Kidney capillary endothelial cell (primary cell): ENCODE measurements at regions not wholly inside any gene's neighbourhood (a gene's known extent, or its start where the extent isn't known, plus 50 kb on each side); places are given as distances from the start of the nearest gene placed in this dataset.
A peak's percentile ranks its signal among the peaks of the same experiment; 100 is the strongest.

Experiments
- DNase-seq: peaks from one replicate; pipeline ENCODE4 v3.0.0-alpha.2; 2018; ENCODE audit warnings: low spot score

- DNase-seq: no peak
These were observed 64.8 kb upstream of the LOXL4 start for GRCh38 chr10:98332623-98333269.

- DNase-seq: no peak
These were observed 63.9 kb upstream of the LOXL4 start for GRCh38 chr10:98331885-98332284.

- no peak for DNase-seq
These were observed 63.0 kb upstream of the LOXL4 start for GRCh38 chr10:98330987-98331386.

GRCh38 chr10:98328640-98329039 lies 60.6 kb upstream of the LOXL4 start:
- DNase-seq: no peak

- no peak for DNase-seq
These were observed 60.2 kb upstream of the LOXL4 start for GRCh38 chr10:98328163-98328562.

DNA sequence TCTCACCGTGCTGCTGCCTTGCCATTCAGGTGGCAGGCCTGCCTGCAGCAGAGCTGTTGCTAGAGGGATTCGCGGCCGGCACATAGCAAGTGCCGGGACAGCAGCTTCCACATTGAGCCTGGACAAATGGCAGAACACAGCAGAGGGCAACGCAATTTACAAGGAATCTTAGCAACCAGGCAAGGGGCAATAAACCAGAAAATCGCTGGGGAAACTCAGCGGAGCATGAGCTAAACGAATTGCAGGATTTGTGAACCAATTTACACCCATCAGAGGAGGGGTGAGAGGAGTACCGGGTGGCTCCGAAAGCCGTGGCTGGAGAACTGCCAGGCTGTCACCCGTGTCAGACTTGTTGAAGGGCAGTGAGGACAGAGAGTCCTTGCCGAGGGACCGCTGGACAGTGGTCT lies 58.6 kb upstream of the LOXL4 start:
- no peak for DNase-seq

DNA sequence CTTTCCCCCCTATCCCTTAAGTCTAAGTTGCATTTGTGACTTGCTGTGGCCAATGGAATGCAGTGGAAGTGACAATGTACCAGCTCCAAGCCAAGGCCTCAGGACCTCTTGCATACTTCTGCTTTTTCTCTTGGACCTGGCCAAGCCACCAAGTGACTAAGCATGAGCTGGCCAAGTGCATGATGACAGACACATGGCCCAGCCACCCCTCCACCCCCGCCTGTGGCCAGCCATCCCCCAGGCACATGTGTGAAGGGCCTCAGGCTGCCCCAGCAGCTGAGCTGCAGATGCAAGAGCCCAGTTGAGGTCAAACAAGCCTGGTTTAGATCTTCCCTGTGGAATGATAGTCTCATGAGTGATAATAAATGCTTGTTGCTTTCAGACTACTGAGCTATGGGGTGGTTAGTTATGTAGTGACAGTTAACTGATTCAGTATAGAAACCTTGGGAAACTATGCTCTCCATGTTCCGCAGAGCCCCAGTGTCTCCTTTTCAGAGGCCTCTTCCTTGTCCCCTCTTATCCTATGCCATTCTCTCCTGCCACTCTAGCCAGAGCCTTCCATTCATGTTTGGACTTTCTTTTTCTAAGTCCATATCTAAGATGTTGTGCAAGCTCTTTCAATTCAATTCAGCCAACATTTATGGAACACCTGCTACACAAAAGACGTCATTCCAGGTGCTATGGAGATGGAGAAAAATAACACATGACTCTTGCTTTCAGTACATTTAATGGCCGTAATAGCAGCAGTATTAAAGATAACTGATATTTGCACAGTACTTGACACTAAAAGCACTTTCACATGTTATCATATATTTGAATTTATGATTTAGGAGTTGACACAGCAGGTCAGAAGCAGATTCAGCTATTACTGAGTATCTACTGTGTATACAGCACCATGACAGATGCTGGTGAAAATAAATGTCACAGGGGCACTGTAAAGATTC lies 55.5 kb upstream of the LOXL4 start:
- DNase-seq: peak; percentile 52

GRCh38 chr10:98321186-98321780 lies 53.3 kb upstream of the LOXL4 start:
- no peak for DNase-seq

GRCh38 chr10:98320486-98321185 lies 52.6 kb upstream of the LOXL4 start:
- no peak for DNase-seq

GRCh38 chr10:98318861-98319260 lies 50.9 kb upstream of the LOXL4 start:
- DNase-seq: no peak
